SK-N-SH (cell line): ENCODE measurements at regions not wholly inside any gene's neighbourhood (a gene's known extent, or its start where the extent isn't known, plus 50 kb on each side); places are given as distances from the start of the nearest gene placed in this dataset.

Source experiments
- CTCF ChIA-PET: fragments of 300-600, 350-600 bp; formaldehyde crosslinking; extraction: SDS; loops from one replicate; lab custom pipeline; 2021; lab: Yijun Ruan, JAX
- POLR2A ChIA-PET: fragments of 350-600 bp; sonication (Branson Sonifier 250); formaldehyde crosslinking; extraction: SDS; loops from one replicate; lab custom pipeline; 2020; ENCODE audit warnings: antibody characterized with exemption, inconsistent platforms; lab: Yijun Ruan, JAX
- DNase-seq: peaks from one replicate; pipeline ENCODE4 v3.0.0; 2012
- H2AFZ ChIP-seq: fragments of 200-600 bp; sonication (generic); 2 replicates; pipeline ENCODE4 v1.8.1; 2016; ENCODE audit warnings: antibody characterized with exemption, mild to moderate bottlenecking, low read depth
- H3F3A ChIP-seq: fragments of 200-600 bp; sonication (generic); replicated peaks from 2 replicates; pipeline ENCODE3; 2016; ENCODE audit warnings: antibody characterized with exemption, mild to moderate bottlenecking; ENCODE audit not compliant: insufficient read depth
- H3K27ac ChIP-seq, 2 experiments: fragments of 200-500 bp in 1 of 2; fragments of 200-600 bp in 1 of 2; sonication (Bioruptor generic) in 1 of 2; sonication (generic), shearing (Covaris generic) in 1 of 2; 2 replicates each; pipeline versions ENCODE4 v1.5.1 to v1.6.1; 2014 to 2016; ENCODE audit warnings: low read depth in 2 of 2, inconsistent platforms in 1 of 2, low read length in 1 of 2, mild to moderate bottlenecking in 1 of 2, mixed read lengths in 1 of 2
- H3K27me3 ChIP-seq: fragments of 200-600 bp; sonication (generic), shearing (Covaris generic); 2 replicates; pipeline ENCODE4 v1.6.1; 2016; ENCODE audit warnings: mixed run types; ENCODE audit not compliant: insufficient read depth
- H3K36me3 ChIP-seq, 2 experiments: fragments of 200-500 bp in 1 of 2; fragments of 200-600 bp in 1 of 2; sonication (Bioruptor generic) in 1 of 2; sonication (generic) in 1 of 2; replicated peaks in 1 of 2; 2 replicates each; pipeline versions ENCODE3 to v1.5.1; 2014 to 2016; ENCODE audit warnings: low read length in 1 of 2, mild to moderate bottlenecking in 1 of 2; ENCODE audit not compliant: insufficient read depth in 2 of 2, control insufficient read depth in 1 of 2
- H3K4me1 ChIP-seq, 2 experiments: fragments of 200-500 bp in 1 of 2; fragments of 200-600 bp in 1 of 2; sonication (Bioruptor generic) in 1 of 2; sonication (generic), shearing (Covaris generic) in 1 of 2; 2 replicates each; pipeline versions ENCODE4 v1.5.1 to v1.6.1; 2014 to 2016; ENCODE audit warnings: low read depth in 1 of 2, low read length in 1 of 2, mixed run types in 1 of 2; ENCODE audit not compliant: insufficient read depth in 2 of 2, control insufficient read depth in 1 of 2
- H3K4me2 ChIP-seq: fragments of 200-600 bp; sonication (generic), shearing (Covaris generic); 2 replicates; pipeline ENCODE4 v1.6.1; 2017; ENCODE audit warnings: mixed run types
- H3K4me3 ChIP-seq, 2 experiments: fragments of 200-500 bp in 1 of 2; fragments of 200-600 bp in 1 of 2; sonication (Bioruptor generic) in 1 of 2; sonication (generic), shearing (Covaris generic) in 1 of 2; 2 replicates each; pipeline versions ENCODE4 v1.5.1 to v1.8.1; 2014 to 2016; ENCODE audit warnings: low read depth in 2 of 2, inconsistent platforms in 1 of 2, low read length in 1 of 2, mild to moderate bottlenecking in 1 of 2, mixed read lengths in 1 of 2, moderate library complexity in 1 of 2
- H3K79me2 ChIP-seq: fragments of 200-600 bp; sonication (generic); 2 replicates; pipeline ENCODE4 v1.8.1; 2017; ENCODE audit warnings: mild to moderate bottlenecking; ENCODE audit not compliant: insufficient read depth
- H3K9ac ChIP-seq: fragments of 200-600 bp; sonication (generic); 2 replicates; pipeline ENCODE4 v1.6.1; 2017; ENCODE audit warnings: mixed run types
- H3K9me2 ChIP-seq: fragments of 200-600 bp; sonication (generic); 2 replicates; pipeline ENCODE4 v1.6.1; 2017; ENCODE audit warnings: mixed run types
- H3K9me3 ChIP-seq: fragments of 200-600 bp; sonication (generic); 2 replicates; pipeline ENCODE4 v1.6.1; 2017; ENCODE audit warnings: mixed run types, mild to moderate bottlenecking, moderate library complexity
- H4K20me1 ChIP-seq: fragments of 200-600 bp; sonication (generic); 2 replicates; pipeline ENCODE4 v1.6.1; 2017; ENCODE audit warnings: mild to moderate bottlenecking, mixed run types; ENCODE audit not compliant: insufficient read depth
- ELF1 ChIP-seq: IDR thresholded peaks from 2 replicates; pipeline ENCODE4 v1.4.0; 2012
- EZH2phosphoT487 ChIP-seq: fragments of 200-600 bp; sonication (generic); IDR thresholded peaks from 2 replicates; pipeline ENCODE4 v1.6.1; 2017; ENCODE audit warnings: low read depth, mixed run types, mild to moderate bottlenecking, antibody characterized with exemption, moderate library complexity, borderline replicate concordance
- FOSL2 ChIP-seq: IDR thresholded peaks from 2 replicates; pipeline ENCODE4 v1.4.0; 2012; ENCODE audit warnings: low read depth, mild to moderate bottlenecking, moderate library complexity, borderline replicate concordance
- GATA2 ChIP-seq: sonication (generic); formaldehyde crosslinking; IDR thresholded peaks from 2 replicates; pipeline ENCODE4 v1.5.0; 2020; ENCODE audit warnings: mild to moderate bottlenecking, missing genetic modification reagents
- MEF2A ChIP-seq: IDR thresholded peaks from 2 replicates; pipeline ENCODE4 v1.4.0; 2012; ENCODE audit warnings: low read depth, borderline replicate concordance
- NFIC ChIP-seq: IDR thresholded peaks from 2 replicates; pipeline ENCODE4 v1.4.0; 2012; ENCODE audit warnings: borderline replicate concordance
- NRF1 ChIP-seq: IDR thresholded peaks from 2 replicates; pipeline ENCODE4 v1.6.1; 2012; ENCODE audit warnings: low read depth, mild to moderate bottlenecking, low read length
- RAD21 ChIP-seq: IDR thresholded peaks from 2 replicates; pipeline ENCODE4 v1.6.1; 2012; ENCODE audit warnings: mild to moderate bottlenecking, low read length
- REST ChIP-seq: IDR thresholded peaks from 2 replicates; pipeline ENCODE4 v1.6.1; 2012; ENCODE audit warnings: mild to moderate bottlenecking, low read depth, low read length, moderate library complexity
- RFX5 ChIP-seq: IDR thresholded peaks from 2 replicates; pipeline ENCODE4 v1.6.1; 2012; ENCODE audit warnings: mild to moderate bottlenecking, improper control_type of control experiment, low read length
- TCF12 ChIP-seq: IDR thresholded peaks from 2 replicates; pipeline ENCODE4 v1.4.0; 2012
- ZBTB33 ChIP-seq: IDR thresholded peaks from 2 replicates; pipeline ENCODE4 v1.4.0; 2012; ENCODE audit warnings: low read depth, borderline replicate concordance
- WGBS: methylation state at CpG from one replicate; pipeline ENCODE4 v1.1.6; 2017; ENCODE audit warnings: low lambda C conversion rate; 5-methylcytosine and 5-hydroxymethylcytosine counted together
- TF ChIP-seq, protein P1 (sequence below): IDR thresholded peaks from 2 replicates; pipeline ENCODE4; 2012

DNA sequence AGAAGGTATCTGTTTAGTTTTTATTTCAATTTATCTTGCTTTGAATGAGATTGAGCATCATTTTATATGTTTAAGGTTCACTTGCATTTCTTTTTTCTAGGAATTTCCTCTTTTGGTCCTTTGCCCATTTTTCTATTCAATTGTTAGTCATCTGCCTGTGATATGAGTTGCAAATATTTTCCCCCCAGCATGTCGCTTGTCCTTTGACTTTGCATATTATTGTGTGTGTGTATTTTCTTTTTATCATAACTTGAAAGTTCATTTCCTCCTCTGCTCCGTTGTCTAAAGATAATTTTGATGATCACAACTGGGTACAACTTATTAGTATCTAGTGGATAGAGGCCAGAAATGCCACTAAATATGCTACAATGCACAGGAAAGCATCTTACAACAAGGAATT is 132.7 kb upstream of the MDFIC start:
- Histone ChIP-seq H2AFZ (no peak overlapping the region), H3K79me2 (no peaks in the 10 kb centered on the region), H3K4me1 (no peaks in the 10 kb centered on the region), H3K9me3 (no peaks in the 10 kb centered on the region), H4K20me1 (no peaks in the 10 kb centered on the region), H3F3A (peaks cover 4% of the 10 kb centered on the region), H3K36me3 (no peaks in the 10 kb centered on the region), H3K27me3 (no peaks in the 10 kb centered on the region), H3K27ac (no peak overlapping the region), H3K9me2 (no peaks in the 10 kb centered on the region), H3K9ac (no peak overlapping the region), H3K4me3 (no peak overlapping the region), H3K4me2 (no peak overlapping the region)
- POLR2A ChIA-PET: no interaction called here
- TF ChIP-seq NFIC (no peak), ELF1 (no peak), REST (no peak), NRF1 (no peak), RAD21 (no peak), GATA2 (CRISPR knock-in tag) (no peak), RFX5 (no peak), ZBTB33 (no peak), MEF2A (no peak), EZH2phosphoT487 (no peak)
- TF ChIP-seq, protein P1, sequence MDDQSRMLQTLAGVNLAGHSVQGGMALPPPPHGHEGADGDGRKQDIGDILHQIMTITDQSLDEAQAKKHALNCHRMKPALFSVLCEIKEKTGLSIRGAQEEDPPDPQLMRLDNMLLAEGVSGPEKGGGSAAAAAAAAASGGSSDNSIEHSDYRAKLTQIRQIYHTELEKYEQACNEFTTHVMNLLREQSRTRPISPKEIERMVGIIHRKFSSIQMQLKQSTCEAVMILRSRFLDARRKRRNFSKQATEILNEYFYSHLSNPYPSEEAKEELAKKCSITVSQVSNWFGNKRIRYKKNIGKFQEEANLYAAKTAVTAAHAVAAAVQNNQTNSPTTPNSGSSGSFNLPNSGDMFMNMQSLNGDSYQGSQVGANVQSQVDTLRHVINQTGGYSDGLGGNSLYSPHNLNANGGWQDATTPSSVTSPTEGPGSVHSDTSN: no peak
- 4% methylated on average over 2 of the region's 2 CpGs for WGBS
- CTCF ChIA-PET: no interaction called here
- no peak for DNase-seq

DNA sequence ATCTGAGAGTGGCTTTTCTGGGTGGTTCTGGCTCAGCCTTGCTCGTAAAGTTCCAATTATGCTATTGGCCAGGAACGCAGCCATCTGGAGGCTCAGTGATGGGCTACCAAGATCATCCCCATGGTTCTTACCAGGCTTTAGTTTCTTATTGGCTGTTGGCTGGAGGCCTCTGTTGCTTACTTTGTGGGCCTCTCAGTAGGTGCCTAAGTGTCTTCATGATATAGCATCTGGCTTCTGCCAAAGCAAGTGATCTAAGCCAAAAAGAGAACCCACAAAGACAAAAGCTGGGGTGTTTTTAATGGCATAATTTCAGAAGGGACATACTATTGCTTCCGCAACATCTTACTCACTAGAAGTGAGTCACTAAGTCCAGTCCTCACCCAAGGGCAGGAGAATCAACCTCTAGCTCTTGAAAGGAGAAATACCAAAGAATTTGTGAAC is 132.0 kb upstream of the MDFIC start:
- TF ChIP-seq TCF12: no peak
- 0 out of 2 replicates have a peak, but pooled peaks have one; percentile 2 for TF ChIP-seq FOSL2
- TF ChIP-seq, all 33 proteins: peak for 1
- Histone ChIP-seq H3F3A (peaks cover 4% of the 10 kb centered on the region), H3K4me3 (no peak overlapping the region), H3K36me3 (no peaks in the 10 kb centered on the region), H3K27ac (no peak overlapping the region), H4K20me1 (no peaks in the 10 kb centered on the region), H3K4me2 (no peak overlapping the region), H3K9me3 (no peaks in the 10 kb centered on the region), H3K27me3 (no peaks in the 10 kb centered on the region), H2AFZ (no peak overlapping the region), H3K4me1 (no peaks in the 10 kb centered on the region), H3K9ac (no peak overlapping the region), H3K9me2 (no peaks in the 10 kb centered on the region), H3K79me2 (no peaks in the 10 kb centered on the region)
- CTCF ChIA-PET: no interaction called here
- WGBS: 5% methylated on average over 3 of the region's 3 CpGs
- no peak for DNase-seq
- POLR2A ChIA-PET: no interaction called here
